WTC11 (cell line): ENCODE measurements at regions not wholly inside any gene's neighbourhood (a gene's known extent, or its start where the extent isn't known, plus 50 kb on each side); places are given as distances from the start of the nearest gene placed in this dataset.

Experiments used
- ATAC-seq: fragments of 200-7000 bp; cut with Tn5 transposase; 2 replicates; pipeline ENCODE4 v1.10.0; 2021; ENCODE audit warnings: mild to moderate bottlenecking, moderate library complexity
- CTCF ChIA-PET: fragments of 300-600 bp; sonication (Branson Sonifier 250); formaldehyde crosslinking; loops from one replicate; lab custom pipeline; 2021; ENCODE audit warnings: antibody characterized with exemption; lab: Charles Lee
- POLR2A ChIA-PET: fragments of 350-600 bp; sonication (Branson Sonifier 250); formaldehyde crosslinking; loops from one replicate; lab custom pipeline; 2021; ENCODE audit warnings: antibody characterized with exemption; lab: Charles Lee
- DNase-seq: peaks from one replicate; pipeline ENCODE4 v3.0.0; 2021; ENCODE audit warnings: low spot score
- H3K27ac Mint-ChIP-seq: 2 replicates; pipeline ENCODE4 v1.8.0; 2021; ENCODE audit warnings: mixed read lengths
- H3K27me3 Mint-ChIP-seq: 2 replicates; pipeline ENCODE4 v1.8.0; 2021; ENCODE audit warnings: low read depth, mild to moderate bottlenecking, moderate library complexity, mixed read lengths
- H3K36me3 Mint-ChIP-seq: 2 replicates; pipeline ENCODE4 v1.8.0; 2021; ENCODE audit warnings: mixed read lengths
- H3K4me1 Mint-ChIP-seq: 2 replicates; pipeline ENCODE4 v1.8.0; 2022; ENCODE audit warnings: mixed read lengths
- H3K4me3 Mint-ChIP-seq: 2 replicates; pipeline ENCODE4 v1.8.0; 2021; ENCODE audit warnings: mild to moderate bottlenecking, moderate library complexity, mixed read lengths
- H3K9me3 Mint-ChIP-seq: 2 replicates; pipeline ENCODE4 v1.8.0; 2021; ENCODE audit warnings: mixed read lengths
- CBFB ChIP-seq: sonication (generic); formaldehyde crosslinking; IDR thresholded peaks from 2 replicates; pipeline ENCODE4 v1.8.1; 2022; ENCODE audit warnings: mild to moderate bottlenecking, low read depth, missing genetic modification reagents
- FOXK1 ChIP-seq: sonication (generic); formaldehyde crosslinking; IDR thresholded peaks from 2 replicates; pipeline ENCODE4 v1.8.0; 2022; ENCODE audit warnings: mild to moderate bottlenecking, moderate library complexity, missing genetic modification reagents
- JUN ChIP-seq: sonication (generic); formaldehyde crosslinking; IDR thresholded peaks from 2 replicates; pipeline ENCODE4 v1.8.0; 2023; ENCODE audit warnings: mild to moderate bottlenecking, missing genetic modification reagents
- ZNF121 ChIP-seq: sonication (generic); formaldehyde crosslinking; IDR thresholded peaks from 2 replicates; pipeline ENCODE4 v1.8.0; 2023; ENCODE audit warnings: missing genetic modification reagents
- ZNF138 ChIP-seq: sonication (generic); formaldehyde crosslinking; conservative IDR thresholded peaks from 2 replicates; pipeline ENCODE4 v1.8.1; 2022; ENCODE audit warnings: mild to moderate bottlenecking, moderate library complexity, missing genetic modification reagents
- ZNF263 ChIP-seq: sonication (generic); formaldehyde crosslinking; IDR thresholded peaks from 2 replicates; pipeline ENCODE4 v1.8.1; 2022; ENCODE audit warnings: low read depth, mild to moderate bottlenecking, moderate library complexity, missing genetic modification reagents
- ZNF396 ChIP-seq: fragments of 250-450 bp; sonication (Bioruptor Pico); IDR thresholded peaks from 2 replicates; pipeline ENCODE4 v1.8.0; 2021; ENCODE audit warnings: mild to moderate bottlenecking, moderate library complexity, borderline replicate concordance
- ZNF423 ChIP-seq: fragments of 250-450 bp; sonication (Bioruptor Pico); IDR thresholded peaks from 2 replicates; pipeline ENCODE4 v2.1.2; 2022; ENCODE audit warnings: mild to moderate bottlenecking, moderate library complexity
- TF ChIP-seq, protein P1 (sequence below): sonication (generic); formaldehyde crosslinking; IDR thresholded peaks from 2 replicates; pipeline ENCODE4 v1.8.1; 2023; ENCODE audit warnings: mild to moderate bottlenecking, missing genetic modification reagents, moderate library complexity
- TF ChIP-seq, protein P2 (sequence below): sonication (generic); formaldehyde crosslinking; IDR thresholded peaks from 2 replicates; pipeline ENCODE4 v1.8.1; 2022; ENCODE audit warnings: low read depth, mild to moderate bottlenecking, moderate library complexity, missing genetic modification reagents, borderline replicate concordance
- TF ChIP-seq, protein P3 (sequence below): sonication (generic); formaldehyde crosslinking; IDR thresholded peaks from 2 replicates; pipeline ENCODE4 v1.8.0; 2022; ENCODE audit warnings: mild to moderate bottlenecking, missing genetic modification reagents
- TF ChIP-seq, protein P4 (sequence below): sonication (generic); formaldehyde crosslinking; IDR thresholded peaks from 2 replicates; pipeline ENCODE4 v1.8.1; 2023; ENCODE audit warnings: mild to moderate bottlenecking, moderate library complexity, missing genetic modification reagents
- TF ChIP-seq, protein P5 (sequence below): sonication (generic); formaldehyde crosslinking; conservative IDR thresholded peaks from 2 replicates; pipeline ENCODE4 v1.8.1; 2023; ENCODE audit warnings: mild to moderate bottlenecking, low read depth, missing genetic modification reagents, moderate library complexity
- TF ChIP-seq, protein P6 (sequence below): fragments of 200-600 bp; IDR thresholded peaks from 2 replicates; pipeline ENCODE4 v1.8.0; 2022; ENCODE audit warnings: antibody characterized with exemption
- TF ChIP-seq, protein P7 (sequence below): fragments of 250-450 bp; sonication (Bioruptor Pico); IDR thresholded peaks from 2 replicates; pipeline ENCODE4 v1.9.0; 2021; ENCODE audit warnings: mild to moderate bottlenecking, borderline replicate concordance
- TF ChIP-seq, protein P8 (sequence below): sonication (generic); formaldehyde crosslinking; IDR thresholded peaks from 2 replicates; pipeline ENCODE4 v1.8.0; 2023; ENCODE audit warnings: missing genetic modification reagents, mild to moderate bottlenecking, borderline replicate concordance
- TF ChIP-seq, protein P9 (sequence below): fragments of 250-450 bp; sonication (Bioruptor Pico); IDR thresholded peaks from 2 replicates; pipeline ENCODE4 v2.1.2; 2022; ENCODE audit warnings: mild to moderate bottlenecking, moderate library complexity

DNA sequence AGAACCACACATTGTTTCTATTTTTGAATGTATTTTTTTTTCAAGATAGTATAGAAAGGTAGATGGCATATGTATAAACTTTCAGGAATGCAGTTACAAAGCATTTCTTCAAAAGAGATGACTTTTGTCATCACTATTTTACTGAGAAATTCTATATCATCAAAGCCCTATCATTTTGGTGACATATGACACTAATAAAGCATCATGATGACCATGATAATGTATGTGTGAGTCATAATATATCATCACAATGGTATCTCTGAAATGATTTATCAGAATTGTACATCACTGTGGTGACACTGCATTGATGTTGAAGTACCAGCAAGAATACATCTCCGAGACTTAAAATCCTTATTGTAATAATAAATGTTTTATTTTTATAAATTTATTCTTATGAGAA is 1740.8 kb downstream of the PCDH7 start (continued):
- TF ChIP-seq, protein P1, sequence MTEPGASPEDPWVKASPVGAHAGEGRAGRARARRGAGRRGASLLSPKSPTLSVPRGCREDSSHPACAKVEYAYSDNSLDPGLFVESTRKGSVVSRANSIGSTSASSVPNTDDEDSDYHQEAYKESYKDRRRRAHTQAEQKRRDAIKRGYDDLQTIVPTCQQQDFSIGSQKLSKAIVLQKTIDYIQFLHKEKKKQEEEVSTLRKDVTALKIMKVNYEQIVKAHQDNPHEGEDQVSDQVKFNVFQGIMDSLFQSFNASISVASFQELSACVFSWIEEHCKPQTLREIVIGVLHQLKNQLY (CRISPR knock-in tag): no peak
- TF ChIP-seq, protein P2, sequence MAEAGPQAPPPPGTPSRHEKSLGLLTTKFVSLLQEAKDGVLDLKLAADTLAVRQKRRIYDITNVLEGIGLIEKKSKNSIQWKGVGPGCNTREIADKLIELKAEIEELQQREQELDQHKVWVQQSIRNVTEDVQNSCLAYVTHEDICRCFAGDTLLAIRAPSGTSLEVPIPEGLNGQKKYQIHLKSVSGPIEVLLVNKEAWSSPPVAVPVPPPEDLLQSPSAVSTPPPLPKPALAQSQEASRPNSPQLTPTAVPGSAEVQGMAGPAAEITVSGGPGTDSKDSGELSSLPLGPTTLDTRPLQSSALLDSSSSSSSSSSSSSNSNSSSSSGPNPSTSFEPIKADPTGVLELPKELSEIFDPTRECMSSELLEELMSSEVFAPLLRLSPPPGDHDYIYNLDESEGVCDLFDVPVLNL: no peak
- TF ChIP-seq ZNF121 (CRISPR knock-in tag) (no peak), JUN (CRISPR knock-in tag) (no peak), ZNF263 (CRISPR knock-in tag) (no peak), FOXK1 (no peak)
- TF ChIP-seq, protein P3, sequence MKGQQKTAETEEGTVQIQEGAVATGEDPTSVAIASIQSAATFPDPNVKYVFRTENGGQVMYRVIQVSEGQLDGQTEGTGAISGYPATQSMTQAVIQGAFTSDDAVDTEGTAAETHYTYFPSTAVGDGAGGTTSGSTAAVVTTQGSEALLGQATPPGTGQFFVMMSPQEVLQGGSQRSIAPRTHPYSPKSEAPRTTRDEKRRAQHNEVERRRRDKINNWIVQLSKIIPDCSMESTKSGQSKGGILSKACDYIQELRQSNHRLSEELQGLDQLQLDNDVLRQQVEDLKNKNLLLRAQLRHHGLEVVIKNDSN (CRISPR knock-in tag): no peak
- TF ChIP-seq, protein P4, sequence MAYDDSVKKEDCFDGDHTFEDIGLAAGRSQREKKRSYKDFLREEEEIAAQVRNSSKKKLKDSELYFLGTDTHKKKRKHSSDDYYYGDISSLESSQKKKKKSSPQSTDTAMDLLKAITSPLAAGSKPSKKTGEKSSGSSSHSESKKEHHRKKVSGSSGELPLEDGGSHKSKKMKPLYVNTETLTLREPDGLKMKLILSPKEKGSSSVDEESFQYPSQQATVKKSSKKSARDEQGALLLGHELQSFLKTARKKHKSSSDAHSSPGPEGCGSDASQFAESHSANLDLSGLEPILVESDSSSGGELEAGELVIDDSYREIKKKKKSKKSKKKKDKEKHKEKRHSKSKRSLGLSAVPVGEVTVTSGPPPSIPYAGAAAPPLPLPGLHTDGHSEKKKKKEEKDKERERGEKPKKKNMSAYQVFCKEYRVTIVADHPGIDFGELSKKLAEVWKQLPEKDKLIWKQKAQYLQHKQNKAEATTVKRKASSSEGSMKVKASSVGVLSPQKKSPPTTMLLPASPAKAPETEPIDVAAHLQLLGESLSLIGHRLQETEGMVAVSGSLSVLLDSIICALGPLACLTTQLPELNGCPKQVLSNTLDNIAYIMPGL (CRISPR knock-in tag): no peak
- TF ChIP-seq, protein P5, sequence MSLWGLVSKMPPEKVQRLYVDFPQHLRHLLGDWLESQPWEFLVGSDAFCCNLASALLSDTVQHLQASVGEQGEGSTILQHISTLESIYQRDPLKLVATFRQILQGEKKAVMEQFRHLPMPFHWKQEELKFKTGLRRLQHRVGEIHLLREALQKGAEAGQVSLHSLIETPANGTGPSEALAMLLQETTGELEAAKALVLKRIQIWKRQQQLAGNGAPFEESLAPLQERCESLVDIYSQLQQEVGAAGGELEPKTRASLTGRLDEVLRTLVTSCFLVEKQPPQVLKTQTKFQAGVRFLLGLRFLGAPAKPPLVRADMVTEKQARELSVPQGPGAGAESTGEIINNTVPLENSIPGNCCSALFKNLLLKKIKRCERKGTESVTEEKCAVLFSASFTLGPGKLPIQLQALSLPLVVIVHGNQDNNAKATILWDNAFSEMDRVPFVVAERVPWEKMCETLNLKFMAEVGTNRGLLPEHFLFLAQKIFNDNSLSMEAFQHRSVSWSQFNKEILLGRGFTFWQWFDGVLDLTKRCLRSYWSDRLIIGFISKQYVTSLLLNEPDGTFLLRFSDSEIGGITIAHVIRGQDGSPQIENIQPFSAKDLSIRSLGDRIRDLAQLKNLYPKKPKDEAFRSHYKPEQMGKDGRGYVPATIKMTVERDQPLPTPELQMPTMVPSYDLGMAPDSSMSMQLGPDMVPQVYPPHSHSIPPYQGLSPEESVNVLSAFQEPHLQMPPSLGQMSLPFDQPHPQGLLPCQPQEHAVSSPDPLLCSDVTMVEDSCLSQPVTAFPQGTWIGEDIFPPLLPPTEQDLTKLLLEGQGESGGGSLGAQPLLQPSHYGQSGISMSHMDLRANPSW: no peak
- TF ChIP-seq, all 79 proteins: peak for 0

DNA sequence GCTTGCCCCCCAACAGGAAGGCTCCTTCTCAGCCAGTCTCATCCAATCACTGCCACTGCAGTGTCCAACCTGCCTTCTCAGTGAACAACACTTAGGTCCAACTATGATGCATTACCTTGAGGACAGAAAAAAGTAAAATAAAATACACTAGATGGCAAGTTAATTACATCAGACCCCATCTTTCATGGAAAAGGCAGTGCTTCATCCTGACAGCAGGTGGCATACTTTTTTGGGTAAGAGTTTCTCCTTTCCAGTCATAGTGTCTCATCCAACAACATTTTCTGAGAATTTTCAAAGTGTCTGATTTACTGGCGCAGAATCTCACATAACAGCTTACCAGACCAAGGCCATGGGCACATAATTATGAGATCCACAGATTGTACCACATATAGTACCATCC is 1742.8 kb downstream of the PCDH7 start:
- Mint-ChIP-seq H3K4me1 (no peaks in the 10 kb centered on the region), H3K9me3 (no peaks in the 10 kb centered on the region), H3K27me3 (no peaks in the 10 kb centered on the region), H3K36me3 (no peaks in the 10 kb centered on the region), H3K4me3 (no peak overlapping the region), H3K27ac (no peak overlapping the region)
- ChIA-PET CTCF (no interaction called here), POLR2A (no interaction called here)
- peak; percentile 23 for DNase-seq
- ATAC-seq: peak; percentile 69; the same call in 1 of the 2 replicates
- TF ChIP-seq, protein P6, sequence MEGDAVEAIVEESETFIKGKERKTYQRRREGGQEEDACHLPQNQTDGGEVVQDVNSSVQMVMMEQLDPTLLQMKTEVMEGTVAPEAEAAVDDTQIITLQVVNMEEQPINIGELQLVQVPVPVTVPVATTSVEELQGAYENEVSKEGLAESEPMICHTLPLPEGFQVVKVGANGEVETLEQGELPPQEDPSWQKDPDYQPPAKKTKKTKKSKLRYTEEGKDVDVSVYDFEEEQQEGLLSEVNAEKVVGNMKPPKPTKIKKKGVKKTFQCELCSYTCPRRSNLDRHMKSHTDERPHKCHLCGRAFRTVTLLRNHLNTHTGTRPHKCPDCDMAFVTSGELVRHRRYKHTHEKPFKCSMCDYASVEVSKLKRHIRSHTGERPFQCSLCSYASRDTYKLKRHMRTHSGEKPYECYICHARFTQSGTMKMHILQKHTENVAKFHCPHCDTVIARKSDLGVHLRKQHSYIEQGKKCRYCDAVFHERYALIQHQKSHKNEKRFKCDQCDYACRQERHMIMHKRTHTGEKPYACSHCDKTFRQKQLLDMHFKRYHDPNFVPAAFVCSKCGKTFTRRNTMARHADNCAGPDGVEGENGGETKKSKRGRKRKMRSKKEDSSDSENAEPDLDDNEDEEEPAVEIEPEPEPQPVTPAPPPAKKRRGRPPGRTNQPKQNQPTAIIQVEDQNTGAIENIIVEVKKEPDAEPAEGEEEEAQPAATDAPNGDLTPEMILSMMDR: peak; percentile 42; the same call in 1 of the 2 replicates
- TF ChIP-seq ZNF423 (CRISPR knock-in tag) (no peak), ZNF138 (CRISPR knock-in tag) (no peak), ZNF396 (CRISPR knock-in tag) (no peak), CBFB (CRISPR knock-in tag) (no peak)
- TF ChIP-seq, protein P7, sequence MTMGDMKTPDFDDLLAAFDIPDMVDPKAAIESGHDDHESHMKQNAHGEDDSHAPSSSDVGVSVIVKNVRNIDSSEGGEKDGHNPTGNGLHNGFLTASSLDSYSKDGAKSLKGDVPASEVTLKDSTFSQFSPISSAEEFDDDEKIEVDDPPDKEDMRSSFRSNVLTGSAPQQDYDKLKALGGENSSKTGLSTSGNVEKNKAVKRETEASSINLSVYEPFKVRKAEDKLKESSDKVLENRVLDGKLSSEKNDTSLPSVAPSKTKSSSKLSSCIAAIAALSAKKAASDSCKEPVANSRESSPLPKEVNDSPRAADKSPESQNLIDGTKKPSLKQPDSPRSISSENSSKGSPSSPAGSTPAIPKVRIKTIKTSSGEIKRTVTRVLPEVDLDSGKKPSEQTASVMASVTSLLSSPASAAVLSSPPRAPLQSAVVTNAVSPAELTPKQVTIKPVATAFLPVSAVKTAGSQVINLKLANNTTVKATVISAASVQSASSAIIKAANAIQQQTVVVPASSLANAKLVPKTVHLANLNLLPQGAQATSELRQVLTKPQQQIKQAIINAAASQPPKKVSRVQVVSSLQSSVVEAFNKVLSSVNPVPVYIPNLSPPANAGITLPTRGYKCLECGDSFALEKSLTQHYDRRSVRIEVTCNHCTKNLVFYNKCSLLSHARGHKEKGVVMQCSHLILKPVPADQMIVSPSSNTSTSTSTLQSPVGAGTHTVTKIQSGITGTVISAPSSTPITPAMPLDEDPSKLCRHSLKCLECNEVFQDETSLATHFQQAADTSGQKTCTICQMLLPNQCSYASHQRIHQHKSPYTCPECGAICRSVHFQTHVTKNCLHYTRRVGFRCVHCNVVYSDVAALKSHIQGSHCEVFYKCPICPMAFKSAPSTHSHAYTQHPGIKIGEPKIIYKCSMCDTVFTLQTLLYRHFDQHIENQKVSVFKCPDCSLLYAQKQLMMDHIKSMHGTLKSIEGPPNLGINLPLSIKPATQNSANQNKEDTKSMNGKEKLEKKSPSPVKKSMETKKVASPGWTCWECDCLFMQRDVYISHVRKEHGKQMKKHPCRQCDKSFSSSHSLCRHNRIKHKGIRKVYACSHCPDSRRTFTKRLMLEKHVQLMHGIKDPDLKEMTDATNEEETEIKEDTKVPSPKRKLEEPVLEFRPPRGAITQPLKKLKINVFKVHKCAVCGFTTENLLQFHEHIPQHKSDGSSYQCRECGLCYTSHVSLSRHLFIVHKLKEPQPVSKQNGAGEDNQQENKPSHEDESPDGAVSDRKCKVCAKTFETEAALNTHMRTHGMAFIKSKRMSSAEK (CRISPR knock-in tag): no peak
- TF ChIP-seq, protein P8, sequence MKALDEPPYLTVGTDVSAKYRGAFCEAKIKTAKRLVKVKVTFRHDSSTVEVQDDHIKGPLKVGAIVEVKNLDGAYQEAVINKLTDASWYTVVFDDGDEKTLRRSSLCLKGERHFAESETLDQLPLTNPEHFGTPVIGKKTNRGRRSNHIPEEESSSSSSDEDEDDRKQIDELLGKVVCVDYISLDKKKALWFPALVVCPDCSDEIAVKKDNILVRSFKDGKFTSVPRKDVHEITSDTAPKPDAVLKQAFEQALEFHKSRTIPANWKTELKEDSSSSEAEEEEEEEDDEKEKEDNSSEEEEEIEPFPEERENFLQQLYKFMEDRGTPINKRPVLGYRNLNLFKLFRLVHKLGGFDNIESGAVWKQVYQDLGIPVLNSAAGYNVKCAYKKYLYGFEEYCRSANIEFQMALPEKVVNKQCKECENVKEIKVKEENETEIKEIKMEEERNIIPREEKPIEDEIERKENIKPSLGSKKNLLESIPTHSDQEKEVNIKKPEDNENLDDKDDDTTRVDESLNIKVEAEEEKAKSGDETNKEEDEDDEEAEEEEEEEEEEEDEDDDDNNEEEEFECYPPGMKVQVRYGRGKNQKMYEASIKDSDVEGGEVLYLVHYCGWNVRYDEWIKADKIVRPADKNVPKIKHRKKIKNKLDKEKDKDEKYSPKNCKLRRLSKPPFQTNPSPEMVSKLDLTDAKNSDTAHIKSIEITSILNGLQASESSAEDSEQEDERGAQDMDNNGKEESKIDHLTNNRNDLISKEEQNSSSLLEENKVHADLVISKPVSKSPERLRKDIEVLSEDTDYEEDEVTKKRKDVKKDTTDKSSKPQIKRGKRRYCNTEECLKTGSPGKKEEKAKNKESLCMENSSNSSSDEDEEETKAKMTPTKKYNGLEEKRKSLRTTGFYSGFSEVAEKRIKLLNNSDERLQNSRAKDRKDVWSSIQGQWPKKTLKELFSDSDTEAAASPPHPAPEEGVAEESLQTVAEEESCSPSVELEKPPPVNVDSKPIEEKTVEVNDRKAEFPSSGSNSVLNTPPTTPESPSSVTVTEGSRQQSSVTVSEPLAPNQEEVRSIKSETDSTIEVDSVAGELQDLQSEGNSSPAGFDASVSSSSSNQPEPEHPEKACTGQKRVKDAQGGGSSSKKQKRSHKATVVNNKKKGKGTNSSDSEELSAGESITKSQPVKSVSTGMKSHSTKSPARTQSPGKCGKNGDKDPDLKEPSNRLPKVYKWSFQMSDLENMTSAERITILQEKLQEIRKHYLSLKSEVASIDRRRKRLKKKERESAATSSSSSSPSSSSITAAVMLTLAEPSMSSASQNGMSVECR (CRISPR knock-in tag): no peak
- TF ChIP-seq, protein P9, sequence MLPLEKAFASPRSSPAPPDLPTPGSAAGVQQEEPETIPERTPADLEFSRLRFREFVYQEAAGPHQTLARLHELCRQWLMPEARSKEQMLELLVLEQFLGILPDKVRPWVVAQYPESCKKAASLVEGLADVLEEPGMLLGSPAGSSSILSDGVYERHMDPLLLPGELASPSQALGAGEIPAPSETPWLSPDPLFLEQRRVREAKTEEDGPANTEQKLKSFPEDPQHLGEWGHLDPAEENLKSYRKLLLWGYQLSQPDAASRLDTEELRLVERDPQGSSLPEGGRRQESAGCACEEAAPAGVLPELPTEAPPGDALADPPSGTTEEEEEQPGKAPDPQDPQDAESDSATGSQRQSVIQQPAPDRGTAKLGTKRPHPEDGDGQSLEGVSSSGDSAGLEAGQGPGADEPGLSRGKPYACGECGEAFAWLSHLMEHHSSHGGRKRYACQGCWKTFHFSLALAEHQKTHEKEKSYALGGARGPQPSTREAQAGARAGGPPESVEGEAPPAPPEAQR (CRISPR knock-in tag): no peak
